ENCODE measurements at regions not wholly inside any gene's neighbourhood (a gene's known extent, or its start where the extent isn't known, plus 50 kb on each side); places are given as distances from the start of the nearest gene placed in this dataset.

DNA sequence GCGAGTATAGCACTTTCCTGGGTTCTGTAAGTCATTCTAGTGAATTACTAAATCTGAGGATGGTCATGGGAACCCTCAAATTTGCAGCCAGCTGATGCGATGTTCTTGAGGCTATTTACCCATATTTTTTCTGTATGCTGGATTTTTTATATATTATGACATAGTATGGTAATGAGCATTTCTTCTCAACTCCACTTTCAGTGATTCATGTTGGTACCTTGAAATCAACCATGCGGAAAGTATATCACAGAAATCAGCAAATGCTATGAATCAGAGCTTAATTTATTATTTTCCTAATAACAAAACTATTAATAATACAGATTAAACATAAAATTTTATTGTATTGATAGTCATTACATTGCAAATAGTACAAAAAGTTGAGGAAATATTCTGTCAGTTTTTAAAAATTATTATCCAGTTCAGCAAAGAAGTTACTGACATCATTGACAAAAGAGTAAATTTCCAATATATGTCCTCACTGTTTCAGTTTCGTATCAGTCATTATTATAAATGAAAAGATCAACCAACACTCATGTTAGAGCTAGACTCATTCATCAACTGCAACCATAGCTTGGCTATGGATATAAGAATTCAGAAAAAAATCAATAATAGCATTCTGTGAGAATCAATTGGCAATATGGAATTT is 164.3 kb upstream of the SETMAR start:
- intact Hi-C loops (cut with DNase I), result no loop called here
- DNase-seq, result no peak
- Histone ChIP-seq H3K4me1 (no peaks in the 10 kb centered on the region), H3K4me3 (no peak overlapping the region), H3K36me3 (no peaks in the 10 kb centered on the region), H3K9me3 (no peaks in the 10 kb centered on the region), H3K27ac (no peak overlapping the region), H3K27me3 (no peaks in the 10 kb centered on the region)
- TF ChIP-seq POLR2A (IDR thresholded peaks at IDR 0.05), result no peak
- TF ChIP-seq, protein P1, sequence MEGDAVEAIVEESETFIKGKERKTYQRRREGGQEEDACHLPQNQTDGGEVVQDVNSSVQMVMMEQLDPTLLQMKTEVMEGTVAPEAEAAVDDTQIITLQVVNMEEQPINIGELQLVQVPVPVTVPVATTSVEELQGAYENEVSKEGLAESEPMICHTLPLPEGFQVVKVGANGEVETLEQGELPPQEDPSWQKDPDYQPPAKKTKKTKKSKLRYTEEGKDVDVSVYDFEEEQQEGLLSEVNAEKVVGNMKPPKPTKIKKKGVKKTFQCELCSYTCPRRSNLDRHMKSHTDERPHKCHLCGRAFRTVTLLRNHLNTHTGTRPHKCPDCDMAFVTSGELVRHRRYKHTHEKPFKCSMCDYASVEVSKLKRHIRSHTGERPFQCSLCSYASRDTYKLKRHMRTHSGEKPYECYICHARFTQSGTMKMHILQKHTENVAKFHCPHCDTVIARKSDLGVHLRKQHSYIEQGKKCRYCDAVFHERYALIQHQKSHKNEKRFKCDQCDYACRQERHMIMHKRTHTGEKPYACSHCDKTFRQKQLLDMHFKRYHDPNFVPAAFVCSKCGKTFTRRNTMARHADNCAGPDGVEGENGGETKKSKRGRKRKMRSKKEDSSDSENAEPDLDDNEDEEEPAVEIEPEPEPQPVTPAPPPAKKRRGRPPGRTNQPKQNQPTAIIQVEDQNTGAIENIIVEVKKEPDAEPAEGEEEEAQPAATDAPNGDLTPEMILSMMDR (IDR thresholded peaks at IDR 0.05), result no peak
- 80 to 81% methylated on average over 4 of the region's 4 CpGs for WGBS, 2 donors

- no peaks in the 10 kb centered on the region for H3K36me3 ChIP-seq
Measured at GRCh38 chr3:4139462-4140140, 163.6 kb upstream of the SETMAR start.

GRCh38 chr3:4140921-4141320 is 162.2 kb upstream of the SETMAR start:
- Histone ChIP-seq H3K36me3 (no peaks in the 10 kb centered on the region), H3K4me3 (no peak overlapping the region), H3K4me1 (no peaks in the 10 kb centered on the region), H3K27ac (no peak overlapping the region), H3K27me3 (no peaks in the 10 kb centered on the region), H3K9me3 (no peaks in the 10 kb centered on the region)
- no peak for DNase-seq
- 25 to 32% methylated on average over 1 of the region's 1 CpG for WGBS, 2 donors
- no peak for TF ChIP-seq POLR2A (IDR thresholded peaks at IDR 0.05)
- TF ChIP-seq, protein P1 (IDR thresholded peaks at IDR 0.05), result no peak
- intact Hi-C loops (cut with DNase I), result no loop called here

More at GRCh38 chr3:4139462-4140140, 163.6 kb upstream of the SETMAR start:
- intact Hi-C loops (cut with DNase I), result no loop called here
- Histone ChIP-seq H3K4me1 (no peaks in the 10 kb centered on the region), H3K4me3 (no peak overlapping the region), H3K9me3 (no peaks in the 10 kb centered on the region), H3K27ac (no peak overlapping the region), H3K27me3 (no peaks in the 10 kb centered on the region)
- no peak for TF ChIP-seq POLR2A (IDR thresholded peaks at IDR 0.05)
- TF ChIP-seq, protein P1 (IDR thresholded peaks at IDR 0.05), result no peak
- whole genome bisulfite sequencing, 2 donors, result 30 to 39% methylated on average over 3 of the region's 3 CpGs
- DNase-seq, result no peak

GRCh38 chr3:4147556-4148118 is 155.5 kb upstream of the SETMAR start:
- Histone ChIP-seq H3K9me3 (no peaks in the 10 kb centered on the region), H3K4me1 (no peaks in the 10 kb centered on the region), H3K27me3 (no peaks in the 10 kb centered on the region), H3K27ac (no peak overlapping the region), H3K4me3 (no peak overlapping the region), H3K36me3 (no peaks in the 10 kb centered on the region)
- TF ChIP-seq, protein P1 (IDR thresholded peaks at IDR 0.05), result no peak
- no peak for TF ChIP-seq POLR2A (IDR thresholded peaks at IDR 0.05)
- WGBS, 2 donors, result 79 to 86% methylated on average over 3 of the region's 3 CpGs
- intact Hi-C loops (cut with DNase I), result no loop called here
- no peak for DNase-seq

- H3K4me3 ChIP-seq, result no peak overlapping the region
- intact Hi-C loops (cut with DNase I), result no loop called here
- WGBS, 2 donors, result 65 to 87% methylated on average over 2 of the region's 2 CpGs
- no peak overlapping the region for H3K27ac ChIP-seq
- DNase-seq, result no peak
- H3K9me3 ChIP-seq, result no peaks in the 10 kb centered on the region
- TF ChIP-seq, protein P1 (IDR thresholded peaks at IDR 0.05), result no peak
- no peak for TF ChIP-seq POLR2A (IDR thresholded peaks at IDR 0.05)
- H3K4me1 ChIP-seq, result no peaks in the 10 kb centered on the region
- no peaks in the 10 kb centered on the region for H3K36me3 ChIP-seq
- no peaks in the 10 kb centered on the region for H3K27me3 ChIP-seq
Measured at GRCh38 chr3:4149296-4149695, 153.9 kb upstream of the SETMAR start.

All from esophagus squamous epithelium (tissue), 5 donors.